GOT3 (cell line): ENCODE measurements at regions not wholly inside any gene's neighbourhood (a gene's known extent, or its start where the extent isn't known, plus 50 kb on each side); places are given as distances from the start of the nearest gene placed in this dataset.

Source experiments
- DNase-seq: peaks from one replicate; lab custom pipeline; 2025; ENCODE audit warnings: mixed read lengths; lab: John Stamatoyannopoulos, UW

- DNase-seq: no peak
Observed at GRCh38 chr2:2993172-2993692, 384.4 kb downstream of the EIPR1 start.

- no peak for DNase-seq
Observed at GRCh38 chr2:2992634-2993033, 385.0 kb downstream of the EIPR1 start.

- no peak for DNase-seq
Observed at GRCh38 chr2:2985020-2985419, 392.6 kb downstream of the EIPR1 start.

GRCh38 chr2:2981000-2981399, 396.6 kb downstream of the EIPR1 start:
- DNase-seq: no peak

GRCh38 chr2:2974982-2975381, 402.6 kb downstream of the EIPR1 start:
- no peak for DNase-seq

GRCh38 chr2:2960441-2961133, 417.0 kb downstream of the EIPR1 start:
- no peak for DNase-seq

- no peak for DNase-seq
Observed at GRCh38 chr2:2950403-2950952, 427.1 kb downstream of the EIPR1 start.

- no peak for DNase-seq
Observed at GRCh38 chr2:2947406-2947805, 430.2 kb downstream of the EIPR1 start.

GRCh38 chr2:2942906-2943305, 434.7 kb downstream of the EIPR1 start:
- no peak for DNase-seq

GRCh38 chr2:2942225-2942624, 435.4 kb downstream of the EIPR1 start:
- DNase-seq: no peak

- DNase-seq: no peak
Observed at GRCh38 chr2:2941205-2941604, 436.4 kb downstream of the EIPR1 start.

- DNase-seq: no peak
Observed at GRCh38 chr2:2940702-2941101, 436.9 kb downstream of the EIPR1 start.

GRCh38 chr2:2940061-2940460, 437.6 kb downstream of the EIPR1 start:
- no peak for DNase-seq

GRCh38 chr2:2939078-2939795, 438.4 kb downstream of the EIPR1 start:
- no peak for DNase-seq

- DNase-seq: no peak
Observed at GRCh38 chr2:2938481-2938880, 439.1 kb downstream of the EIPR1 start.

- no peak for DNase-seq
Observed at GRCh38 chr2:2935445-2936149, 442.0 kb downstream of the EIPR1 start.

GRCh38 chr2:2933426-2933825, 444.2 kb downstream of the EIPR1 start:
- DNase-seq: no peak

GRCh38 chr2:2932692-2933305, 444.8 kb downstream of the EIPR1 start:
- DNase-seq: no peak

GRCh38 chr2:2932189-2932588, 445.4 kb downstream of the EIPR1 start:
- no peak for DNase-seq

GRCh38 chr2:2931318-2932075, 446.1 kb downstream of the EIPR1 start:
- no peak for DNase-seq

GRCh38 chr2:2930841-2931240, 446.8 kb downstream of the EIPR1 start:
- DNase-seq: no peak

GRCh38 chr2:2926858-2927175, 450.8 kb downstream of the EIPR1 start:
- no peak for DNase-seq
